K562 (cell line): ENCODE measurements at regions not wholly inside any gene's neighbourhood (a gene's known extent, or its start where the extent isn't known, plus 50 kb on each side); places are given as distances from the start of the nearest gene placed in this dataset.

ENCODE experiments used
- ATAC-seq: fragments of 200-7000 bp; cut with Tn5 transposase; 3 replicates; pipeline ENCODE4 v1.9.1; 2020; ENCODE audit warnings: moderate library complexity
- BruUV-seq: library from RNA; stranded (reverse); fragments of 400-500 nt; replicated peaks from 2 replicates; lab custom pipeline; 2021; lab: Mats Ljungman, UMichigan
- CTCF ChIA-PET: fragments of 300-600 bp; formaldehyde crosslinking; extraction: SDS; loops from one replicate; lab custom pipeline; 2021; ENCODE audit warnings: low intra/inter-chr PET ratio; lab: Yijun Ruan, JAX
- POLR2A ChIA-PET: fragments of 300-600, 350-650 bp; sonication (Branson Sonifier 250); formaldehyde crosslinking; extraction: SDS; loops from one replicate; lab custom pipeline; 2021; ENCODE audit warnings: antibody characterized with exemption, inconsistent platforms; lab: Yijun Ruan, JAX
- DNase-seq, 4 experiments: peaks; one replicate each; pipeline versions ENCODE4 v3.0.0 to v3.0.0-alpha.2; 2011 to 2018; ENCODE audit warnings: low spot score in 3 of 4, mixed read lengths in 3 of 4; ENCODE audit errors: extremely low read depth in 1 of 4
- FAIRE-seq: peaks from 2 replicates; lab custom pipeline; 2011; peaks lifted over from hg19 to GRCh38; lab: Jason Lieb, UNC
- H2AFZ ChIP-seq: 2 replicates; pipeline ENCODE4 v1.6.0; 2011; ENCODE audit warnings: low read depth, low read length, control low read depth, inconsistent platforms
- H3K27ac ChIP-seq: fragments of 200-600 bp; 3 replicates; pipeline ENCODE4 v1.8.0; 2011; ENCODE audit warnings: low read depth, mild to moderate bottlenecking, control low read depth, inconsistent platforms, low read length, moderate library complexity, mixed read lengths; ENCODE audit errors: extremely low read depth
- H3K27me3 ChIP-seq, 2 experiments: fragments of 300-600 bp in 1 of 2; 2 replicates in 1 of 2; 3 replicates in 1 of 2; pipeline versions ENCODE4 v1.6.0 to v1.8.0; 2011; ENCODE audit warnings: inconsistent platforms in 2 of 2, low read length in 2 of 2, mild to moderate bottlenecking in 1 of 2, mixed read lengths in 1 of 2, moderate library complexity in 1 of 2; ENCODE audit not compliant: control insufficient read depth in 2 of 2, insufficient read depth in 2 of 2
- H3K36me3 ChIP-seq: fragments of 300-600 bp; 3 replicates; pipeline ENCODE4 v1.8.0; 2011; ENCODE audit warnings: mild to moderate bottlenecking, low read length, inconsistent platforms; ENCODE audit not compliant: control insufficient read depth, insufficient read depth
- H3K4me1 ChIP-seq, 2 experiments: fragments of 200-600 bp in 1 of 2; replicated peaks in 1 of 2; 2 replicates in 1 of 2; 3 replicates in 1 of 2; pipeline versions ENCODE4 v1.5.1 to v1.8.0; 2011; ENCODE audit warnings: inconsistent platforms in 2 of 2, low read length in 2 of 2, mild to moderate bottlenecking in 1 of 2, mixed read lengths in 1 of 2, moderate library complexity in 1 of 2; ENCODE audit not compliant: control insufficient read depth in 2 of 2, insufficient read depth in 2 of 2
- H3K4me2 ChIP-seq: 2 replicates; pipeline ENCODE4 v1.6.1; 2011; ENCODE audit warnings: low read length, control low read depth, inconsistent platforms, mixed read lengths; ENCODE audit not compliant: insufficient read depth
- H3K4me3 ChIP-seq: fragments of 200-600 bp; sonication (generic), shearing (Covaris generic); 2 replicates; pipeline ENCODE4 v1.5.1; 2016; ENCODE audit warnings: control low read depth, inconsistent platforms
- H3K79me2 ChIP-seq: fragments of 200-600 bp; 3 replicates; pipeline ENCODE4 v1.8.0; 2011; ENCODE audit warnings: low read length, inconsistent platforms; ENCODE audit not compliant: control insufficient read depth, insufficient read depth
- H3K9ac ChIP-seq, 2 experiments: 2 replicates each; pipeline versions ENCODE4 v1.6.0 to v1.6.1; 2011; ENCODE audit warnings: low read depth in 2 of 2, low read length in 2 of 2, control low read depth in 1 of 2, inconsistent platforms in 1 of 2, mild to moderate bottlenecking in 1 of 2, mixed read lengths in 1 of 2; ENCODE audit not compliant: insufficient read depth in 1 of 2
- H3K9me1 ChIP-seq: one replicate; pipeline ENCODE4 v1.6.0; 2011; ENCODE audit warnings: inconsistent platforms, mild to moderate bottlenecking, low read length, moderate library complexity; ENCODE audit not compliant: control insufficient read depth, insufficient read depth
- H3K9me3 ChIP-seq: replicated peaks from 2 replicates; pipeline ENCODE4 v1.5.1; 2011; ENCODE audit warnings: low read depth, low read length, inconsistent platforms; ENCODE audit not compliant: control insufficient read depth, insufficient read depth
- H4K20me1 ChIP-seq: replicated peaks from 2 replicates; pipeline ENCODE4 v1.6.1; 2011; ENCODE audit warnings: low read length, inconsistent platforms, mixed read lengths; ENCODE audit not compliant: control insufficient read depth, insufficient read depth
- GABPA ChIP-seq: fragments of 200-800 bp; sonication (Bioruptor generic); conservative IDR thresholded peaks from 2 replicates; pipeline ENCODE4 v1.6.1; 2016; ENCODE audit warnings: low read depth, missing genetic modification characterization, missing compliant biosample characterization
- L3MBTL2 ChIP-seq: fragments of 450-650 bp; IDR thresholded peaks from 2 replicates; pipeline ENCODE4 v1.6.1; 2016; ENCODE audit warnings: mild to moderate bottlenecking, moderate library complexity
- MGA ChIP-seq: fragments of 450-650 bp; IDR thresholded peaks from 2 replicates; pipeline ENCODE4 v1.6.1; 2016; ENCODE audit warnings: mild to moderate bottlenecking, moderate library complexity
- PCBP2 ChIP-seq: fragments of 200-400 bp; formaldehyde crosslinking; IDR thresholded peaks from 2 replicates; pipeline ENCODE4 v1.6.1; 2018; ENCODE audit warnings: low read length, low read depth, mild to moderate bottlenecking, moderate library complexity; ENCODE audit not compliant: poor library complexity, severe bottlenecking
- PHF8 ChIP-seq: fragments of 200-600 bp; sonication (generic); IDR thresholded peaks from 2 replicates; pipeline ENCODE4 v1.6.1; 2012; ENCODE audit warnings: mixed run types, mild to moderate bottlenecking, inconsistent platforms, low read length, moderate library complexity, borderline replicate concordance
- ZNF79 ChIP-seq: fragments of 250-450 bp; sonication (Bioruptor Pico); IDR thresholded peaks from 2 replicates; pipeline ENCODE4 v1.4.0; 2020; ENCODE audit warnings: low read depth, mild to moderate bottlenecking, moderate library complexity
- WGBS: fragments of 100-300 bp; shearing (Covaris generic); methylation state at CpG from one replicate; pipeline ENCODE4 v1.1.6; 2016; ENCODE audit warnings: low coverage, mixed read lengths; ENCODE audit not compliant: insufficient coverage; ENCODE audit errors: missing lambda C conversion rate; 5-methylcytosine and 5-hydroxymethylcytosine counted together
- in situ Hi-C: fragments of 300-500 bp; cut with MboI; formaldehyde crosslinking; loops from 4 replicates; pipeline ENCODE4 v1.15.0; 2018; ENCODE audit warnings: inconsistent platforms, mixed read lengths
- intact Hi-C: fragments of 100-400 bp; cut with micrococcal nuclease; formaldehyde crosslinking; loops from 2 replicates; pipeline ENCODE4 v1.14.2; 2022
- TF ChIP-seq, protein P1 (sequence below): fragments of 250-450 bp; sonication (Bioruptor Pico); IDR thresholded peaks from 2 replicates; pipeline ENCODE4 v1.5.0; 2021

GRCh38 chr17:83186751-83187421 lies 107.5 kb downstream of the METRNL start:
- no peaks in the 10 kb centered on the region for H3K36me3 ChIP-seq
- no peak overlapping the region for H2AFZ ChIP-seq
- no peaks in the 10 kb centered on the region for H3K79me2 ChIP-seq
- POLR2A ChIA-PET = interaction anchor here (0.9 kb wide), 1 partner anchor 15 kb away, joined by 3 read pairs; no protein-coding TSS in a partner anchor
- H3K4me3 ChIP-seq = no peak overlapping the region
- ATAC-seq (no peak), DNase-seq (no peak), FAIRE-seq (no peak)
- WGBS = 8% methylated on average over 3 of the region's 3 CpGs
- CTCF ChIA-PET = no interaction called here
- peaks cover 0 to 52% of the 10 kb centered on the region in 2 experiments; a peak in 3 of 5 replicates for H3K27me3 ChIP-seq
- H3K4me1 ChIP-seq = peaks cover 0 to 14% of the 10 kb centered on the region in 2 experiments; a peak in 2 of 5 replicates
- no peak overlapping the region for H3K4me2 ChIP-seq
- in situ Hi-C loops = no loop called here
- no peaks in the 10 kb centered on the region for H3K9me3 ChIP-seq
- intact Hi-C loops = no loop called here
- no peak overlapping the region for H3K27ac ChIP-seq
- no TSS peak for BruUV-seq
- no peak overlapping the region for H3K9ac ChIP-seq
- no peaks in the 10 kb centered on the region for H4K20me1 ChIP-seq
- H3K9me1 ChIP-seq = peaks cover 3% of the 10 kb centered on the region
- TF ChIP-seq GABPA (tag) (no peak), PHF8 (no peak), ZNF79 (CRISPR knock-in tag) (no peak), PCBP2 (no peak), MGA (no peak), L3MBTL2 (no peak)
- TF ChIP-seq, protein P1, sequence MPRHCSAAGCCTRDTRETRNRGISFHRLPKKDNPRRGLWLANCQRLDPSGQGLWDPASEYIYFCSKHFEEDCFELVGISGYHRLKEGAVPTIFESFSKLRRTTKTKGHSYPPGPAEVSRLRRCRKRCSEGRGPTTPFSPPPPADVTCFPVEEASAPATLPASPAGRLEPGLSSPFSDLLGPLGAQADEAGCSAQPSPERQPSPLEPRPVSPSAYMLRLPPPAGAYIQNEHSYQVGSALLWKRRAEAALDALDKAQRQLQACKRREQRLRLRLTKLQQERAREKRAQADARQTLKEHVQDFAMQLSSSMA (CRISPR knock-in tag) = no peak
